GM19239 (cell line): ENCODE measurements at regions not wholly inside any gene's neighbourhood (a gene's known extent, or its start where the extent isn't known, plus 50 kb on each side); places are given as distances from the start of the nearest gene placed in this dataset.

ENCODE experiments used
- DNase-seq: peaks from one replicate; pipeline ENCODE4 v3.0.0; 2011; ENCODE audit warnings: low spot score; ENCODE audit not compliant: insufficient read length
- FAIRE-seq: peaks from 2 replicates; lab custom pipeline; 2011; peaks lifted over from hg19 to GRCh38; lab: Jason Lieb, UNC

DNA sequence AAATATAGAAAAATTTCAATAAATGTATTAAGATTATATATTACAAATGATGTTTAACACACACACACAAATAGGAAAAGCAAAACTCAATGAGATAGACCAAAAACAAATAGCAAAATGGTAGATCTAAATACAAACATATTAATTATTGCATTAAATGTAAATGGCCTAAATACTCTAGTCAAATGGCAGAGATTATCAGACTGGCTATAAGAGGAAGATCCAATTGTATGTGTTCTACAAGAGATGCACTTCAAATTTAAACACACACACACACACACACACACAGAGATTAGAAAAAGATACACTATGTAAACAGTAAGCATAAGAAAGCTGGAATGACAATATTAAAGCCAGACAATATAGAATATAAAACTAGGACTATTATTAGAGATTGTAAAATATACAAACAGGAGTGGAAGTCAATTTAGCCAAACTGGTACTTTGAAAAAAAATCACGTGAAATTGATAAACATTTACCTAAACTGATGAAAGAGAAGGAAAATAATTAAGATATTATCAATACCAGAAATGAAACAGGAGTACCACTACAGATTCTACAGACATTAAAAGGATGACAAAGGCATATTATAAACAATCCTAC is 150.5 kb downstream of the TBXT start:
- FAIRE-seq (no peak), DNase-seq (no peak)

DNA sequence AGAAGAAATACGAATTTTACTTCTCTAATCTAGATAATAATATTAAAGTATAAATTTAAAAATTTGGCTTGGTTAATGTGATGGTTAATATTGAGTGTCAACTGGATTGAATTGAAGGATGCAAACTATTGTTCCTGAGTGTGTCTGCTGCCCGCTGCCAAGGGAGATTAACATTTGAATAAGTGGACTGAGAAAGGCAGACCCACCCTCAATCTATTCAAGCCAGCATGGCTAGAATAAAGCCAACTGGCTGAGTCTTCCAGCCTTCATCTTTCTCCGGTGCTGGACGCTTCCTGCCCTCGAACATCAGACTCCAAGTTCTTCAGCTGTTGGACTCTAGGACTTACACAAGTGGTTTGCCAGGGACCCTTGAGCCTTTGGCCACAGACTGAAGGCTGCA is 152.7 kb downstream of the TBXT start:
- no peak for DNase-seq
- FAIRE-seq, result no peak

- DNase-seq, result no peak
- no peak for FAIRE-seq
These were observed 157.3 kb downstream of the TBXT start for GRCh38 chr6:166010136-166010960.

GRCh38 chr6:166009385-166010031 is 158.1 kb downstream of the TBXT start:
- FAIRE-seq (no peak), DNase-seq (no peak)

DNA sequence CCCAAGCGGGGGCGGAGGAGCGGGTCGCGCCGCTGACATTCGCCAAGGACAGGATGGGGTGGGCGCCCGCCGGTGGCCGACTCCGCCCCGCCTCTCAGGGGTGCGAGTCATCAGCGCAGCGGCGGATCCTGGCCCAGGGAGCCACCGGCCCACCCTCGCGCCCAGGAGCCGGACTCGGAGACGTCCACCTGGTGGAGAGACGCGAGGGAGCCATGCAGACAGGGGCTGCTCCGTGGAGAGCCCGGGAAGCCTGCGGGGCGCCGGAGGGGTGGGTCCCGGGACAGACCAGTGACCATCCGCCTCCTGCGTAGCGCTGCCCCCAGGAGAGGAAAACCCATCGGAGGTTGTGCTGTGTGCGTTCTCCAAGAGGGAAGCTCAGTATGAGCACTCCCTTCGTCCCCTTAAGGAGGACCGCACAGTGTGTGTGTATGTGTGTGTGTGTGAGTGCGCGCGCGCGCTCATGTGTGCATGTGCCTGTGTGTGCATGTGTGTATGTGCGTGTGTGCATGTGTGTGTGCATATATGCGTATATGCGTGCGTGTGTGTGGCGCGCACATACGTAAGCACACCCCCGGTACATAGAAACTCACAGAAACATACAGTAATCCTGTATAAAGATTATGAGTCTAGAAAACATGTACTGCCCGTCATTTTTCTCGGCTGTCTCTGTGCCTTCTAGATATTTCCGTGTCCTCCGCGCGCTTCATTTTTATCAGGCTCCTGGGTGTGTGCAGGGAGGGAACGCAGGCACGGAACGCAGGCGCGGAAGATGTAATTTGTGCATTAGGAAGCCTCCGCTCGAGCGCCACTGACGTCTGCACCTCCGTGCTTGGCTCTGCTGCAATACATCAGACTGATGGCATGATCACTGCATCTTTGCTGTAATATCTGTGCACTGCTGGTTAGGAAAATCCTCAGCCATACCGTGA is 158.9 kb downstream of the TBXT start:
- DNase-seq (no peak), FAIRE-seq (no peak)

- FAIRE-seq (no peak), DNase-seq (no peak)
These were observed 160.0 kb downstream of the TBXT start for GRCh38 chr6:166007349-166008263.

DNA sequence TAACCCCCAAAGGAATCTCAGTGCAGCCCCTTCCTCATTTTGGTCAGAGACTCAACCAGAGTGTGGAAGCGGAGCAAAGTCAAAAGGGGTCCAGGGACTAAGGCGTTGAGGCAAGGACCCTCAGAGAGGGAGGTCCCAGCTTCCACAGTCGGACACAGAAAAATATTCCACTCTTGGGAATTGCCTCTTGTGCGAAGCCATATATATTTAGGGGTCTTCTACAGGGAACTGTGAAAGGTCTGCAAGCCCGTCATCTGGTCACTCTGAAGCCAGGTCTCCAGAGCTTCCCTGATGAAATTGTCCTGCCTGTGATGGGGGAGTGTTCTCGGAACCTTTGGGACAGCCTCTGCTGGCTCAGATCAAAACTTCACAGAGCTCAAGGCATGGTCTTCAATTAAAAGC is 160.8 kb downstream of the TBXT start:
- FAIRE-seq, result no peak
- DNase-seq, result no peak

DNA sequence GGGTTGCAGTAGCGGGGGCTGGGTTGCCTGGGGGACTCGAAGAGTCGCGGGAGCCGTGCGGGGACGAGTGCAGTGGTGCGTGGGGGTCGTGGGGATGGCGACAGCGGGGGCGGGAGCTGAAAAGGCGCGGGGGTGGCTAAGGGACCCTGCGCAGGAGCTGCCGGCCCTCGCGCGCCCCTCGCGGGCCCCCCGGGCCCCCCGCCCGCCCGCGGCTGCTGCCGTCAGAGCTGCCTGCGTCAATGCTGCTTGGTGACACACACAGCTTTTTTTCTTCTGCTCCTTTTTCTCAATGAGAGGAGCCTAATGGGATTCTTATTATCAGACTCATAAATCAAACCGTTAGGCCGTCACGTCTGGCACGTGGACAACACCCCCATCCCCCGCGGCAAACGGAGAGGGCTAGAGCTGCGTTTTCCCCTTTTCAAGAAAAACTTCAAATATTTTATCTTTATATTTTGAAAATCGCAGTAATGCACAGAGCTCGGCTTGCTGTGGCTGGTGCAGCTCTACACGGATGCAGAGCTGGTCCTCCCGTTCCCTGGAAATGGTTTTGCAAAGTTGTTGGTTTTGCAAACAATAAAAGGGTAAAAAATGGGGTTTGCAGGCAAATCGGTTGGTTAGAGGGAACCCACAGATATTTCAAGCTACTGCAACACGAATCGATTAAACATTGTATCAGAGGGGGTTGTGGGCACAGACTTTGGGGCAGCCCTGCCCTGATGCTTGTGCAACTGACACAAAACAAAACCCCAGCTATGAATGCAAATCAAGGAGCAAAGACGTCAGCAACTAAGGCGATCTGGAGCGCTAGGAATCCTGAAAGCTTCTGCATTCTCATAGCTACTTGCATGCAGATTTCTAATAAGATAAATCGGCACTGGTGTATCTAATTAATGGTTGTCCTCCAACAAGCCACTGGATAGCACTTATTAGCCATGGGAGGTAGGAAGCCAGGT is 161.4 kb downstream of the TBXT start:
- no peak for DNase-seq
- FAIRE-seq, result no peak

GRCh38 chr6:166005401-166005943 is 162.2 kb downstream of the TBXT start:
- DNase-seq, result no peak
- FAIRE-seq, result no peak

GRCh38 chr6:166004876-166005275 is 162.8 kb downstream of the TBXT start:
- FAIRE-seq, result no peak

DNA sequence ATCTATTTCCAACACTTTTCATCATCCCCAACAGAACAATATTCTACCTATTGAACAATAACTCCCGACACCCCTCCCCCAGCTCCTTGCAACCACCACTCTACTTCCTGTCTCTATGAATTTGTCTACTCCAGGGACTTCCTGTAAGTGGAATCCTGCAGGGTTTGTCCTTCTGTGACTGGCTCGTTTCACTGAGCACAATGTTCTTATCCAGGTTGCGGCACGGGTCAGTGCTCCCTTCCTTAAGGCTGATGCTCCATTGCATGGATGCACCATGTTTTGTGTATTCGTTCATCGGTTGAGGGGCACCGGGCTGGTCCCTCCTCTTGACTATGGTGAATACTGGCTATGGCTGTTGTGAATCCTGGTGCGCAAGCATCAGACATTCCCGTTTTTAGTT is 163.2 kb downstream of the TBXT start:
- FAIRE-seq, result no peak
- DNase-seq, result no peak

More at GRCh38 chr6:166004876-166005275, 162.8 kb downstream of the TBXT start:
- no peak for DNase-seq

- DNase-seq, result no peak
- FAIRE-seq, result no peak
These were observed 164.1 kb downstream of the TBXT start for GRCh38 chr6:166003569-166003968.

DNA sequence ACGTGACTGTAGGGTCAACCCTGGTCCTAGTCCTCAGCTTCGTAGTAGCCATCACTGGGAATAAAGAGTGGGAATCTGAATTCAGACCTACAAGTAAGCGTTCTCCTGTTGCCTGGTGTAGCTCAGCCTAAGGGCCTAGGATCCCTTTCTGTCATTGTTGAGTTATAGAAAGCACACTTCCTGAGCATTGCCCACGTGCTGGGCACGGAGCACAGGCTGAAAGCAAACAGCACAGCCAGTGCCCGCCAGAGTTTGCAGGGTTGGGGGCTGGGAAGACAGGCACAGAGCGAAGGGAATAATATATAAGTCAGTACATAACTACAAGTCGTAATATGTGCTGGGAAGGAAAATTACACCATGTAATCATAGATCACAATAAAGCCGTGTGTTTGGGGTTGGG is 166.3 kb downstream of the TBXT start:
- no peak for FAIRE-seq
- DNase-seq, result no peak

GRCh38 chr6:165999279-165999678 is 168.4 kb downstream of the TBXT start:
- DNase-seq (no peak), FAIRE-seq (no peak)

DNA sequence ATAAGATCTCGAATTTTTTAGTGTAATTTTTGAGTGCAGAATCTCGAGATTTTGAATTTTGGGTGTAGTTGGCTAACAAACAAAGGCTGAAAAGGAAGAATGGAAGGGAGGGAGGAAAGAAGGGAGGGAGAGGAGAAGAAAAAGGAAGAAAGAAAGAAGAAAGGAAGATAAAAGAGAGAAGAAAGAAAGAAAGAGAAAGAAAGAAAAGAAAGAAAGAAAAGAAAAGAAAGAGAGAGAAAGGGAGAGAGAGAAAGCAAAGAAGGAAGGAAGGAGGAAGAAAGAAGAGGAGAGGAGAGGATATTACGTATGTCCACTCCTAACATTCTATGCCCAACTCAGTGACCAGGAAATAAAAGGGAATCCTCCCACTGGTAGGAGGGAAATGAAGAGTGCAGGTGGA is 169.6 kb downstream of the TBXT start:
- no peak for FAIRE-seq
- DNase-seq, result no peak

DNA sequence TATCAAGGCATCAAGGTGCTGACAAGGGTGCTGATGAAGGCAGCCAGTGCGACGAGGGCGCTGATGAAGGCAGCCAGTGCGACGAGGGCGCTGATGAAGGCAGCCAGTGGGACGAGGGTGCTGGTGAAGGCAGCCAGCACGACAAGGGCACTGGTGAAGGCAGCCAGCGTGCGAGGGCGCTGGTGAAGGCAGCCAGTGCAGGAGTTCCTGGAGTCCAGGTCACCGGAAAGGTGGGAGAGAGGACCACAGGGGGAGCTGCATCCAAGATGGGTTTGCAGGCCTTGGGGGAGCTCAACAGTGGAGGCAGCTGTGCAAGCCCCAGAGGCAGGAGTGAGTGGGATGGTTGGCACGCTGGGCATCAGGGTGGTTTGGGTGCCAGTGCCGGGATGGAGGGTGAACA is 176.3 kb downstream of the TBXT start:
- DNase-seq, result no peak
- no peak for FAIRE-seq

DNA sequence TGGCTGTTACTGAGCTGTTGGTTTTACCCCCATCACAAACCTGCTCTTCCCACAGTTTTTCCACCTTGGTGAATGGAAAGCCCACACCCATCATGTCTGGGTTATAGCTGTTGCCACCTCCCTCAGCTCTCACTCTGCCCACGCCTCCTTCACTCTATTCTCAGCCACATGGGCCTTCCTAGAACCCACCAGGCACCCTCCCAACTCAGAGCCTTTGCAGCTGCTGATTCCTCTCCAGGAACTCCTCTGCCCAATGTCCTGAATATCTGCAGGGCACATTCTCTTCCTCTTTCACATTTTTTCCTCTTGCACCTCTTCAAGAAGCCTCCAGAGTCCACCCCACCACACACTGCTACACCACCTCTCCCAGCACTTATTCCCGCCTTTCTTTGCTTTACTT is 177.4 kb downstream of the TBXT start:
- no peak for DNase-seq
- FAIRE-seq, result no peak
